NCI-H1436 (cell line): ENCODE measurements at regions not wholly inside any gene's neighbourhood (a gene's known extent, or its start where the extent isn't known, plus 50 kb on each side); places are given as distances from the start of the nearest gene placed in this dataset.
"Not testable (repeated sequence)": the region's sequence is repeated elsewhere in the genome, so short reads cannot be mapped to it uniquely, and the experiment has no call there.

Experiments used
- DNase-seq: peaks from one replicate; lab custom pipeline; 2025; lab: John Stamatoyannopoulos, UW

- no peak for DNase-seq
Measured at GRCh38 chr7:153408360-153409335, 643.5 kb upstream of the DPP6 start.

GRCh38 chr7:153409567-153410342 lies 642.4 kb upstream of the DPP6 start:
- not testable (repeated sequence) for DNase-seq

DNA sequence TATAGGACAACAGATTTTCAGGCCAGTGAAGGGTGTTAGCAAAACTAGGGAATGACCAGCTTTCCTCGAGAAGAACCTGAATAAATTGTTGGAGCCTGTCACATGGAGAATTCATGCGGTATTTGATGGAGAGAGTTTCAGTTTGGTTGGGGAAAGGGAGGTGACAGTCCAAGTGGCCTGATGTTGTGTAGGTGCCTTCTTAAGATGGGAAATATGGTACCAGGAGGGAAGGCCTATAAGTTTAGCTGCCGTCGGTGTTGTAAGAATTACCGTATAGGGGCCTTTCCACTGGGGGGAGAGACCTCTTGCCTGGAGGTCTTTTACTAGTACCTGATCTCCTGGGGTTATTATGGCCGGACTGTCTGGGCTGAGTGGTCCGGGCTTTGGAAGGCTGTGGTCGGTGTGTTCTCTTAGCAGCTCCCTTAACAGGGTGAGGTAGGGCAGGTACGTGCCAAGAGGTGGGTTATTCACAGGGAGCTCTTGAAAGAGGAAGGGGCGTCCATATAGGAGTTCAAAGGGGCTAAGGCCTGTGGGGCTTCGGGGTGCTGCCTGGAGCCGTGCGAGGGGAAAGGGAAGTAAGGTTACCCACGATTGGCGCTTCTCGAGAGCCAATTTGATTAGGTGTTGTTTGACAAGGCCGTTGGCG lies 641.1 kb upstream of the DPP6 start:
- DNase-seq = not testable (repeated sequence)

- not testable (repeated sequence) for DNase-seq
Measured at GRCh38 chr7:153412114-153412823, 639.9 kb upstream of the DPP6 start.

DNA sequence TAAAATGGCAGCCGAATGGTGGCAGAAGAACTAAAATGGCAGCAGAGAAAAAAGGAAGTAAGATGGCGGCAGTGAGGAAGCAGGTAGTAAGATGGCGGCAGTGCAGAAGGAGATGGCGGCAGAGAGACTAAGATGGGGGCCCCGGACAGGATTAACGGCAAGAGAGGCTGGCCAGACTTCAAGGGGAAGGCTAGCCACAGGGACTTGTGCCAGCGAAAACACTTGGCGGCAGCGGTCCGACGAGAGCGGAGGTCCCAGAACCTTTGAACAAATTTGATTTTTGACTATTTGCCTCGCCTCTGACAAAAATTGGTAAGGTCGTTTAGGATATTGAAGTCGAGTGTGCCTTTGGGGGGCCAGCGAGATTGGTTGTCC lies 639.4 kb upstream of the DPP6 start:
- DNase-seq = not testable (repeated sequence)

DNA sequence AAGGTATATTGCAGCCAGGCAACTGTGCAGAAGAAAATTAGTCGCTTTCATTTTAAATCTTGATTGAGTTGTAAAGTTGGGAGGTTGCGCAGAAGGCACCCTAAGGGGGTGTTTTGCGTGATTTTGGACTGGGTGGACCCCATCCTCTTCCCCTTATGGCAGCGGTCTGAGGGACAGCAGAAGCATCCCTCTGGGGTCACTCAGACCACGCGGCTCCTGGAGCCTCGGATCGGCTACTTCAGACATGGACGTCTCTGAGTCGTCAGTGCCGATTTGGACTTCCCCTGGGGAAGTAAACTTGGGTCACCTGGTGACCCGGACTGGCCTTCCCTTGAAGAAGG lies 639.0 kb upstream of the DPP6 start:
- no peak for DNase-seq

DNA sequence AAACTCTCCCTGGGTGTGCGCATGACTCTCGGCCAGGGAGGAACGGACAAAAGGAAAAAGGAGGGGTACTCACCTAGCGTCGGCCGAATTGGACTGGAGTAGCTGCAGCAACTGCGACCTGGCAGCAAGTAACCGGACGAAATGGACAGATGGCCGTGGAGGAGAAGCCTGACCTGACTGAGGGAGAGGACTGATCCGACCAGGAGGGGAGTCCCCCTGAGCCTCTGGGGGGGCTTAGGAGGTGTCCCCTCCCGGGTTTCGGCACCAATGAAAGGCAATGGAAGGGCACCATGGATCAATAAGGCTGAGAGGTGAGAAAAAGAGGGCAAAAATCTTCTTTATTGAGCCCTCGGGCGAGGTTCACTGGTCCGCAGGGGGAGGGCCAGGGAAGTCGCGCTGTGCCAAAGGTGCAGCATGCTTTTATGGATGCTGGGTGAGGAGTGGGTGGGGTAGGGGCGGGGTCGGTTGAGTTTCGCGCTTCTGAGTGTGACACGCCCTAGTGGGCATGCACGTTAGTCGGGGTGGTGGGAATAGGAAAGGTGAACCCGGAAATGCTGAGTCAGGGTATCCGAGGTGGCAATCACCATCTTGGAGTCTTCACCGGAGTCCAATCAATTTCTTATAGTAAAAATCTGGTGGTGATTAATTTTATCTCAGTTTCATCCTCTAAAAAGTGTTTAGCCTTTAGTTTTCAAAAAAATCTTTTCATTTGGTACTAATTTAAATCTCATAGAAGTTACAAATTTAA lies 638.5 kb upstream of the DPP6 start:
- no peak for DNase-seq

DNA sequence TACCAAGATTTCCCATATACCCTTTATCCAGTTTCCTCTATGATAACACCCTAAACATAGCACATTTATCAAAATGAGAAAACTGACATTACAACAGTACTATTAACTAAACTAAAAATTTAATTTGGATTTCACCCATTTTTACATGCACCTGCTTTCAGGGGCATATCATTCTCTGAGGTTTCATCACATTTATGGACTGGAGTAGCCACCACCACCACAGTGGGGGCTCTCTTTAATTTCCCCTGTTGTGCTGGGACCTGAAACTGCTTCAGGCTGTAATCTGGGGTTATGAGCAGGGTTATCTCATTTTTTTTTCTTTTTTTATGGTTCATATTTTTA lies 637.9 kb upstream of the DPP6 start:
- DNase-seq = no peak

DNA sequence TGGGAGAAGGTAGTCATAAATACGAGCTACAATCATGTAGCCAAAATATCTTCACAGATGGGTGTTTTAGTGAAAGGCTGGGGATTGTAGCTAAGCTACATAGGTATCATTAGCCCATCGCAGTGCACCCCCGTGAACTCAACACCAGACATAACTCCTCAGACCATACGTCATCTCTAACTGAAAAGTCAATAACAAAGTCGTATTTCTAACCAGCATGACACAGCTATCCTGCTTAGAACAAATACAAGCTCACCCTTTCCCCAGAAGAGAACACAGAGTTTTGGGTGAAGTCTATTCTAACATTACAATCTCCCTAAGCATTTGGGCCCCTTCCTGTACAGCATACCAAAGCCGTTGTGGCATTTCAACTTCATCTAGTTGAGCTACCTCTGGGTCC lies 636.6 kb upstream of the DPP6 start:
- DNase-seq = no peak

DNA sequence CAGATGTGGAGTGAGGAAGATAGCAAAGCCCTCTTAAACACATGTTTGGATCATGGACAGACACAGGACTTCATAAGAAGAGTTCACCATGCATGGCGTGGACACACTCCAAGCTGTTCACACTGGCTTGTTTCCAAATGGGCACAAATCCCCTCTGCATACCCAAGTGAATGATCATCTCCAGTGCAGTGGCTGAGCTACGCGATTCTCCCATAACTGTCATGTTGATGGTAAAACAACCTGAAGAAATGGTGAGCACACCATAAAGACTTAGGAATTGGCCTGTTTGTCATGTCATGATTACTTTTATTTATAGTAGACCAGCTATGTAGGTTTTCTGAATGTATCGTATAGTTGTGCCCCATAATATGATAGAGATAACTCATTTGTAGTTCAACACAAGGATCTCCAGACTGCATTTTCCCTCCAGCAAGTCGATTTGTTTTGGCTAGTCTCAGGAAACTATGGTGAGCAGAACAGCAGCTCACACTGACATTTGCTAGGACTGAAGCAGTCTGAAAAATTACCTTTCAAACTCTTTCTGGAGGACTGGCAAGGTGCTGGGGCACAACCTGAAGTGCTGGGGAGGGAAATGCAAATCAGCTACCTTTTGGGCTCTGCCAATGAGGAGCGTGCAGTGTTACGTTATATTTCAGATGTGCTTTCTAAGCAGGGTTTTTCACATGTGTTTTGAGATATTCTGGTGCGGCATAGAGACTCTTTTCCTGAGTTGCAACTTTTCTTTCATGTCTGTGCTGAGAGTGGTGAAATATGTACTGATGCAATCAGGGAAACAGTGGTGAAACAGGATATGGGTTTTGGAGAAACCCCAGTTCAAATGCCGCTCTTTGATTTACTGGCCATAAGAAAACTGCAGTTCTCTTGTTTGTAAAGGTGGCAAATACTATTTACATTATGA lies 629.6 kb upstream of the DPP6 start:
- DNase-seq = no peak

DNA sequence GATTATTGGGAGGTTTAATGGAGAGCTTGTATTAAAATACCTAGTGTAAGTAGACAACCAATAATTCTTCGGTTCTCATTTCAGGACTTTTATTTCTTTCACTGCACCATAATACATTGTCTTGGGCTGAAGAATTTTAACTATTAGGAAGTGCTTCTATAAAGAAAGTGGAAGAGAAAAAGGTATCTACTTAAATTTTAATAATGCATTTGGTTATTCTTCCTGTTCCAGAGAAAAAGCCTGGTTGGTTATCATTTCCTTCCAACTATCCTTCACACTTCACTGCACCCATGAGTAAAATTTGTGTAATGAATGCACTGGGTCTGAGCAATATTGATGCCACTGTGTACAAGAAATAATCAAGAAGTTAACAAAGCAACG lies 629.0 kb upstream of the DPP6 start:
- DNase-seq = no peak

- DNase-seq = no peak
Measured at GRCh38 chr7:153430931-153431330, 621.3 kb upstream of the DPP6 start.

GRCh38 chr7:153432063-153432462 lies 620.1 kb upstream of the DPP6 start:
- no peak for DNase-seq

DNA sequence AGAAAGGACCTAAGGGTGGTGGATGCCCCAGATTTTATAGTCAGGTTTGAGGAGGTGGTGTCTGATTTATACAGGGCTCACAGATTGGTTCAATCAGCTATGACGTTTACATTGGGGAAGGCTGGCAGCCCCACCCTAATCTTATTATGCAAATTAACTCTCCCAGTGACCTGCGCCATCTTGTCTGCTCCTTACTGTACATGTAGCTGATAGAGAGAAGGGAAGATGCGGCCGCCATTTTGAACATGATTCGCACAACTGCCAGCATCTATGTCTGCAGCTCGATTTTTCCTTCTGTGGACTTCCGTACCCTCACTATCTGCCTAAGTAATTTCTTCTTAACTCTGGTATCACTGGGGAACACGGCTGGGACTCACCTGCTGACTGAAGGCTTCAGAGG lies 619.0 kb upstream of the DPP6 start:
- no peak for DNase-seq

GRCh38 chr7:153440715-153441114 lies 611.5 kb upstream of the DPP6 start:
- DNase-seq = no peak

GRCh38 chr7:153443032-153443701 lies 609.0 kb upstream of the DPP6 start:
- DNase-seq = no peak

- no peak for DNase-seq
Measured at GRCh38 chr7:153444641-153445040, 607.6 kb upstream of the DPP6 start.

- DNase-seq = no peak
Measured at GRCh38 chr7:153445641-153446040, 606.6 kb upstream of the DPP6 start.

GRCh38 chr7:153446490-153446889 lies 605.7 kb upstream of the DPP6 start:
- no peak for DNase-seq

GRCh38 chr7:153447011-153447410 lies 605.2 kb upstream of the DPP6 start:
- no peak for DNase-seq
